Mesendoderm (in vitro differentiated cells): ENCODE measurements at regions not wholly inside any gene's neighbourhood (a gene's known extent, or its start where the extent isn't known, plus 50 kb on each side); places are given as distances from the start of the nearest gene placed in this dataset.

Experiments used
- DNase-seq: peaks from one replicate; pipeline ENCODE4 v3.0.0; 2013
- H2AK5ac ChIP-seq: 2 replicates; pipeline ENCODE4 v1.6.1; 2013; ENCODE audit warnings: low read length, inconsistent platforms
- H2BK120ac ChIP-seq: 2 replicates; pipeline ENCODE4 v1.6.1; 2013; ENCODE audit warnings: low read depth, mild to moderate bottlenecking, low read length, moderate library complexity, mixed read lengths
- H2BK15ac ChIP-seq: replicated peaks from 2 replicates; pipeline ENCODE4 v1.6.1; 2013; ENCODE audit warnings: low read depth, mild to moderate bottlenecking, moderate library complexity
- H2BK5ac ChIP-seq: 2 replicates; pipeline ENCODE4 v1.6.1; 2013; ENCODE audit warnings: low read length, inconsistent platforms
- H3K18ac ChIP-seq: 2 replicates; pipeline ENCODE4 v1.6.1; 2013; ENCODE audit warnings: mild to moderate bottlenecking, low read length, mixed read lengths
- H3K23ac ChIP-seq: one replicate; pipeline ENCODE4 v1.6.1; 2013; ENCODE audit warnings: low read length
- H3K27ac ChIP-seq: 2 replicates; pipeline ENCODE4 v1.5.1; 2013; ENCODE audit warnings: low read depth, mild to moderate bottlenecking, inconsistent platforms, low read length, moderate library complexity
- H3K27me3 ChIP-seq: 2 replicates; pipeline ENCODE4 v1.6.1; 2013; ENCODE audit warnings: low read length, control low read depth, mild to moderate bottlenecking, inconsistent platforms; ENCODE audit not compliant: insufficient read depth, poor library complexity
- H3K36me3 ChIP-seq: 2 replicates; pipeline ENCODE4 v1.6.1; 2013; ENCODE audit warnings: low read length, inconsistent platforms; ENCODE audit not compliant: control insufficient read depth, insufficient read depth
- H3K4ac ChIP-seq: one replicate; pipeline ENCODE4 v1.6.1; 2013; ENCODE audit warnings: low read depth, mild to moderate bottlenecking, low read length, moderate library complexity
- H3K4me1 ChIP-seq: 2 replicates; pipeline ENCODE4 v1.6.1; 2013; ENCODE audit warnings: low read depth, low read length, inconsistent platforms; ENCODE audit not compliant: control insufficient read depth
- H3K4me2 ChIP-seq: 2 replicates; pipeline ENCODE4 v1.6.1; 2013; ENCODE audit warnings: low read length
- H3K4me3 ChIP-seq: 2 replicates; pipeline ENCODE4 v1.5.1; 2013; ENCODE audit warnings: mild to moderate bottlenecking, low read length
- H3K56ac ChIP-seq: one replicate; pipeline ENCODE4 v1.6.1; 2013; ENCODE audit warnings: low read length
- H3K79me1 ChIP-seq: 2 replicates; pipeline ENCODE4 v1.6.1; 2013; ENCODE audit warnings: low read length, inconsistent platforms
- H3K79me2 ChIP-seq: 2 replicates; pipeline ENCODE4 v1.6.1; 2013; ENCODE audit warnings: mild to moderate bottlenecking, low read length; ENCODE audit not compliant: control insufficient read depth, insufficient read depth
- H3K9ac ChIP-seq: 2 replicates; pipeline ENCODE4 v1.6.1; 2013; ENCODE audit warnings: low read length, inconsistent platforms
- H4K5ac ChIP-seq: one replicate; pipeline ENCODE4 v1.6.1; 2013; ENCODE audit warnings: low read length
- H4K8ac ChIP-seq: one replicate; pipeline ENCODE4 v1.6.1; 2013; ENCODE audit warnings: low read depth, mild to moderate bottlenecking, control low read depth, low read length, moderate library complexity
- WGBS: extraction: QIAGEN DNeasy Blood & Tissue Kit; methylation state at CpG from one replicate; pipeline ENCODE4 v1.1.7; 2013; ENCODE audit warnings: low lambda C conversion rate, missing lambda C conversion rate; ENCODE audit not compliant: insufficient coverage; ENCODE audit errors: extremely low coverage; 5-methylcytosine and 5-hydroxymethylcytosine counted together

GRCh38 chr15:25051399-25052154 is 96.8 kb downstream of the SNRPN start:
- Histone ChIP-seq H2BK5ac (no peak overlapping the region), H4K5ac (no peak overlapping the region), H2BK15ac (no peak overlapping the region), H2AK5ac (no peak overlapping the region), H3K79me1 (peaks cover 8% of the 10 kb centered on the region), H3K9ac (no peak overlapping the region), H4K8ac (no peak overlapping the region), H3K4ac (no peak overlapping the region), H3K27ac (no peak overlapping the region), H3K36me3 (peaks cover 35% of the 10 kb centered on the region), H3K4me1 (no peaks in the 10 kb centered on the region), H3K4me2 (no peak overlapping the region), H3K56ac (no peak overlapping the region), H3K18ac (no peak overlapping the region), H3K4me3 (no peak overlapping the region), H3K79me2 (peaks cover 20% of the 10 kb centered on the region), H3K27me3 (no peaks in the 10 kb centered on the region), H2BK120ac (no peak overlapping the region), H3K23ac (no peak overlapping the region)
- DNase-seq, result no peak
- WGBS, result no CpG with 5 or more reads among the region's 13 CpGs

DNA sequence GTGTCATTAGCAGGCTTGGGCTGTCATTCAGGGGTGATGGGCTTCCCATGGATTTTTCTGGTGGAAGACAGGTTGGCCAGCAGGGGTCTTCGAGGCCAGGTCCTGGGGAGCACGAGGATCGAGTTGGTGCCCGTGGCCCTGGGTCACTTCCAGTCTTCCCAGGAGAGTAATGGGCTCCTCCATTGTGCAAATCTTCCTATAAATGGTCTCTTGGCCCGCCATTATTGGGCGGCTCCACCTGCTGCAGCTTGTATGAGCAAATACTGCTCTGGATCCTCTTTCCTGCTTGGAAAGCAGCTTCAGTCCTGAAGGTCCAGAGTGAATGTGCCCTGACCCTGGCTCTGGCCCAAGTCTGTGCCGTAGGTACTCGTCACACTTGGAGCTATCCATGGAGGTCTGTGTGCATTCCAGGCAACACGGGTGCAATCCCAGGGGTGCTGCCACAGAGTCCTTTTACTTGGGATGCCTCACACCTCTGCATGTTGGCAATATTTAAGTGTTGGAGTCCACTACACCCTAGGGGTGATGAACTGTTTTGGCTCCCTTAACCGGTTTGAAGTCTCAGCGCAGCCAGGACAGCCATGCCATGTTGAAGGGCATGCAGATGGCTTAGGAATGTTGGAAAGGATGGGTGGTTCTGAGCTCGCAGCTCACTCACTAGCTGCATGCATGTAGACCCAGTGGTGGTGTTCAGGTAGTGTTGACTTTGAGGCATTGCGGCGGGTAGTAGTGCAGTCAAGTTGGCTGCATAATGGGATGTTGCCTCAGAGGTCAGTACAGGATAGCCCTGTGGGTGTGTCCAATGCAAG is 97.6 kb downstream of the SNRPN start:
- H3K9ac ChIP-seq, result no peak overlapping the region
- H2BK5ac ChIP-seq, result no peak overlapping the region
- no peak overlapping the region for H2BK15ac ChIP-seq
- no peak overlapping the region for H3K4me2 ChIP-seq
- no peak overlapping the region for H3K27ac ChIP-seq
- H3K4ac ChIP-seq, result no peak overlapping the region
- H3K27me3 ChIP-seq, result no peaks in the 10 kb centered on the region
- H2AK5ac ChIP-seq, result no peak overlapping the region
- H3K23ac ChIP-seq, result no peak overlapping the region
- H3K36me3 ChIP-seq, result peaks cover 36% of the 10 kb centered on the region
- no peak overlapping the region for H3K4me3 ChIP-seq
- no peak overlapping the region for H3K56ac ChIP-seq
- no peak overlapping the region for H2BK120ac ChIP-seq
- H4K8ac ChIP-seq, result no peak overlapping the region
- no peak overlapping the region for H4K5ac ChIP-seq
- no CpG with 5 or more reads among the region's 14 CpGs for WGBS
- H3K79me1 ChIP-seq, result peaks cover 8% of the 10 kb centered on the region
- H3K4me1 ChIP-seq, result no peaks in the 10 kb centered on the region
- no peak overlapping the region for H3K18ac ChIP-seq
- peaks cover 18% of the 10 kb centered on the region for H3K79me2 ChIP-seq
- no peak for DNase-seq

DNA sequence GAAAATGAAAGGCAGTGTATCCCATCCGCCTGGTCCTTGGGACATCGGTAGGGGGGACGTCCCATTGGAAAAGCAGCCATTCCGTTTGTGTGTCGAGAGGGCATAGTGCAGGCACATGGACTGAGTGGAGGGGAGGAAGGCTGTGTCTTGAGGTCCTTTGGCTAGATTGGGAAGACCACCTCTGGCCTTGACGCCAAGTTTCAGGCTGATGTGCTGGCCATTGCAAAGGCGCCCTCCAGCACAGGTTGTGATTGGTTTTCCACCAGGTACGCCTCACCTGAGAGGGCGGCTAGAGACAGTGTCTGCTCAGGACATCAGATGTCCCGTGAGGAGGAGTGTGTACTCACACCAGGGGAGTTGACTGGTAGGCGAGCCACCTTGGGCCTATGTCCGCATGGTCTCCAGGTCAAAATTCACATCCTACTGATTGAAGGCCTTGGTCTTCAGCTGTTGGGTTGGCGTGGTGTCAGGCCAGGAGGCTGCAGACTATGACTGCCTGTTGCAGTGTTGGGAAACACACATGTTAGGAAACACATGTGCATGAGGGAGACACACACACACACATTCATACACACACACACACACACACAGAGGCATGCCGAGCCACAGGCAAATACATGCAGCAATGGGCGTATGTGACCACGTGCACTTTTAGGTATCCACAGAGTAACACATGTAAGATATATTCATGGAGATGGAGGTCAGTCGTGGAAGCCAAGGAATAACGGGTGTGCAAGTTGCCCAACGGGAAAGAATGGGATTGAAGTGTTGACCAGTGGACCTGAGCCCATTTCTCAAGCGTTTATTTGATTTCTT is 98.4 kb downstream of the SNRPN start:
- Histone ChIP-seq H2BK5ac (no peak overlapping the region), H2AK5ac (no peak overlapping the region), H3K79me1 (peaks cover 8% of the 10 kb centered on the region), H3K27me3 (no peaks in the 10 kb centered on the region), H3K56ac (no peak overlapping the region), H3K79me2 (peaks cover 18% of the 10 kb centered on the region), H4K5ac (no peak overlapping the region), H3K9ac (no peak overlapping the region), H3K4me1 (no peaks in the 10 kb centered on the region), H2BK120ac (no peak overlapping the region), H3K36me3 (peaks cover 42% of the 10 kb centered on the region), H2BK15ac (no peak overlapping the region), H3K4ac (no peak overlapping the region), H3K27ac (no peak overlapping the region), H3K4me3 (no peak overlapping the region), H4K8ac (no peak overlapping the region), H3K23ac (no peak overlapping the region), H3K4me2 (no peak overlapping the region), H3K18ac (no peak overlapping the region)
- DNase-seq, result no peak
- no CpG with 5 or more reads among the region's 20 CpGs for WGBS

DNA sequence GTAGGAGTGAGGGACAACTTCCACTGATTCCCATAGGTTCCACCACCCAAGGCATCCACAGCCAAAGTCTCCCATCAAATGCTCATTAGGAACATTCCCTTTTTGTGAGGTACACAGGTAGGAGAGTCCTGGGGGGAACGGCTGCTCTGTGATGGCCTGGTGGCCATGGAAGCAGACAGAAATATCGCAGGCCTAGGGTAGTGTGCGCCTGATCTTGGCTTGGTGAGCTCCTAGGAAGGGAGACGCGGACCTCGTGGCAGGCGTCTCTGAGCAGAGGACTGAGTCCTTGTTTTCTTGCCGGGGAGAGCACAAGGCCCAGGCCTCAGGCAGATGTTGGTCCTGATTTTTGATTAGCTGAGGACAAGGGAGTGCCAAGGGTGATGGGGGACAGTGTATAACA is 99.5 kb downstream of the SNRPN start:
- H4K5ac ChIP-seq, result no peak overlapping the region
- WGBS, result no CpG with 5 or more reads among the region's 8 CpGs
- H3K27ac ChIP-seq, result no peak overlapping the region
- H3K4me2 ChIP-seq, result no peak overlapping the region
- H3K4ac ChIP-seq, result no peak overlapping the region
- H3K9ac ChIP-seq, result no peak overlapping the region
- no peak overlapping the region for H2BK5ac ChIP-seq
- H3K4me1 ChIP-seq, result no peaks in the 10 kb centered on the region
- no peak overlapping the region for H3K56ac ChIP-seq
- no peak overlapping the region for H2BK120ac ChIP-seq
- H3K4me3 ChIP-seq, result no peak overlapping the region
- no peak overlapping the region for H4K8ac ChIP-seq
- H2AK5ac ChIP-seq, result no peak overlapping the region
- H3K79me1 ChIP-seq, result peaks cover 8% of the 10 kb centered on the region
- no peak overlapping the region for H3K23ac ChIP-seq
- no peak for DNase-seq
- H3K27me3 ChIP-seq, result no peaks in the 10 kb centered on the region
- H3K79me2 ChIP-seq, result peaks cover 16% of the 10 kb centered on the region
- no peak overlapping the region for H2BK15ac ChIP-seq
- H3K18ac ChIP-seq, result no peak overlapping the region
- peaks cover 48% of the 10 kb centered on the region for H3K36me3 ChIP-seq

DNA sequence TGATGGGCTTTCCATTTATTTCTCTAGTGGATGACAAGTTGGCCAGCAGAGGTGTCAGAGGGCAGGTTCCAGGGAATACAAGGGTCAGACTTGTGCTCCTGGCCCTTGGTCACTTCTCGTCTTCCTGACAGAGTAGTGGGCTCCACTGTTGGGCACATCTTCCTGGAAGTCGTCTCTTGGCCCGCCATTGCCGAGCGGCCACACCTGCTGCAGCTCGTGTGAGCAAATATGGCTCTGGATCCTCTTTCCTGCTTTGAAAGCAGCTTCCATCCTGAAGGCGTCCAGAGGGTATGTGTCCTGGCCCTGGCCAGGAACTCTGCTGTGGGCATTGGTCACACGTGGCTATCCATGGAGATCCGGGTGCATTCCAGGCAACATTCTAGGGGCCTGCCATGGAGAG is 100.2 kb downstream of the SNRPN start:
- Histone ChIP-seq H2AK5ac (no peak overlapping the region), H3K27ac (no peak overlapping the region), H2BK5ac (no peak overlapping the region), H3K27me3 (no peaks in the 10 kb centered on the region), H3K4ac (no peak overlapping the region), H3K4me2 (no peak overlapping the region), H3K56ac (no peak overlapping the region), H3K4me1 (no peaks in the 10 kb centered on the region), H3K36me3 (peaks cover 52% of the 10 kb centered on the region), H4K8ac (no peak overlapping the region), H3K9ac (no peak overlapping the region), H4K5ac (no peak overlapping the region), H3K79me1 (peaks cover 8% of the 10 kb centered on the region), H3K4me3 (no peak overlapping the region), H3K18ac (no peak overlapping the region), H3K79me2 (peaks cover 16% of the 10 kb centered on the region), H2BK120ac (no peak overlapping the region), H2BK15ac (no peak overlapping the region), H3K23ac (no peak overlapping the region)
- no peak for DNase-seq
- WGBS, result no CpG with 5 or more reads among the region's 9 CpGs
